ENCODE measurements at regions not wholly inside any gene's neighbourhood (a gene's known extent, or its start where the extent isn't known, plus 50 kb on each side); places are given as distances from the start of the nearest gene placed in this dataset.

DNA sequence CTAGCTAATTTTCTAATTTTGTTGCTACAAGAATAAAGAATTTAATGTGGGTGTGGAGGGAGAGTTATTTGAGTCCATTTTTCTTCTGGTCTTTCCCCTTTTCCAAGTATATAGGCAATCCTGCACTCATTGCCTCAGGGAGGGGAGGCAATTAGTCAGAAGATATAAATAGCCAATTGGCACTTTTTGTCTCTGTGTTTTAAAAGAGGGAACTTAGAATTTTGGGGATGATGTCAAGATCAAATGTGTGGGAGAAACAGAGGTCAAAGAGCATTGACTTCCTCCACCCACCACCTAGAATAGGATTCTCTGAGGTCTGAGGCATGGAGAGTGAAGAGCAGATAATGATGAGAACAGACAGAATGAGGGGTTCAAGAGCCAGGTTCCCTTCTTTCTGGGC is 120.3 kb upstream of the ZC3H12C start:
- Histone ChIP-seq H3K9me3 (no peaks in the 10 kb centered on the region), H2AFZ (ENCODE audit: low read depth) (peak overlapping the region; percentile 56), H4K20me1 (ENCODE audit: insufficient read depth) (no peaks in the 10 kb centered on the region), H3K79me2 (ENCODE audit: insufficient read depth) (no peaks in the 10 kb centered on the region), H3K36me3 (replicated peaks in 1 of 2; ENCODE audit: control insufficient read depth in 1 of 2, insufficient read depth in 2 of 2, low read length in 1 of 2) (no peaks in the 10 kb centered on the region), H3K4me1 (ENCODE audit: control insufficient read depth in 1 of 2, insufficient read depth in 2 of 2, low read depth in 1 of 2, low read length in 1 of 2) (peaks cover 0 to 29% of the 10 kb centered on the region in 2 experiments; a peak in 1 of 4 replicates), H3K9me2 (no peaks in the 10 kb centered on the region), H3K4me2 (no peak overlapping the region), H3K27ac (ENCODE audit: low read depth in 2 of 2, low read length in 1 of 2) (no peak overlapping the region), H3F3A (replicated peaks; ENCODE audit: insufficient read depth) (no peaks in the 10 kb centered on the region), H3K9ac (no peak overlapping the region), H3K4me3 (ENCODE audit: low read depth in 2 of 2, low read length in 1 of 2) (no peak overlapping the region), H3K27me3 (ENCODE audit: insufficient read depth) (no peaks in the 10 kb centered on the region)
- DNase-seq: no peak
- POLR2A ChIA-PET: interaction anchor here (0.6 kb wide), 1 partner anchor 89 kb away, joined by 3 read pairs; no protein-coding TSS in a partner anchor
- CTCF ChIA-PET: no interaction called here
- TF ChIP-seq USF2 (IDR thresholded peaks at IDR 0.05; ENCODE audit: borderline replicate concordance, low read depth, low read length) (no peak), EZH2phosphoT487 (IDR thresholded peaks at IDR 0.05; ENCODE audit: borderline replicate concordance, low read depth) (no peak), MEF2A (IDR thresholded peaks at IDR 0.05; ENCODE audit: borderline replicate concordance, low read depth) (no peak), JUND (IDR thresholded peaks at IDR 0.05) (no peak), FOSL2 (IDR thresholded peaks at IDR 0.05; ENCODE audit: borderline replicate concordance, low read depth) (no peak), GABPA (IDR thresholded peaks at IDR 0.05; ENCODE audit: low read depth) (no peak), PBX3 (IDR thresholded peaks at IDR 0.05) (no peak), TAF1 (IDR thresholded peaks at IDR 0.05; ENCODE audit: borderline replicate concordance, low read depth, low read length) (no peak), YY1 (IDR thresholded peaks at IDR 0.05; ENCODE audit: low read depth) (no peak), FOXM1 (IDR thresholded peaks at IDR 0.05; ENCODE audit: low read depth) (no peak), NRF1 (IDR thresholded peaks at IDR 0.05; ENCODE audit: low read depth, low read length) (no peak), TEAD4 (IDR thresholded peaks at IDR 0.05; ENCODE audit: borderline replicate concordance, insufficient read depth) (no peak), GATA2 (CRISPR knock-in tag; IDR thresholded peaks at IDR 0.05) (no peak), RAD21 (IDR thresholded peaks at IDR 0.05; ENCODE audit: low read length) (no peak), CHD2 (IDR thresholded peaks at IDR 0.05; ENCODE audit: low read length, partially characterized antibody) (no peak), NFIC (IDR thresholded peaks at IDR 0.05; ENCODE audit: borderline replicate concordance) (no peak), RXRA (IDR thresholded peaks at IDR 0.05; ENCODE audit: borderline replicate concordance, low read depth) (no peak), ELF1 (IDR thresholded peaks at IDR 0.05) (no peak)
- TF ChIP-seq, protein P1, sequence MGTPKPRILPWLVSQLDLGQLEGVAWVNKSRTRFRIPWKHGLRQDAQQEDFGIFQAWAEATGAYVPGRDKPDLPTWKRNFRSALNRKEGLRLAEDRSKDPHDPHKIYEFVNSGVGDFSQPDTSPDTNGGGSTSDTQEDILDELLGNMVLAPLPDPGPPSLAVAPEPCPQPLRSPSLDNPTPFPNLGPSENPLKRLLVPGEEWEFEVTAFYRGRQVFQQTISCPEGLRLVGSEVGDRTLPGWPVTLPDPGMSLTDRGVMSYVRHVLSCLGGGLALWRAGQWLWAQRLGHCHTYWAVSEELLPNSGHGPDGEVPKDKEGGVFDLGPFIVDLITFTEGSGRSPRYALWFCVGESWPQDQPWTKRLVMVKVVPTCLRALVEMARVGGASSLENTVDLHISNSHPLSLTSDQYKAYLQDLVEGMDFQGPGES (IDR thresholded peaks at IDR 0.05; ENCODE audit: low read depth, low read length): no peak
- TF ChIP-seq, protein P2, sequence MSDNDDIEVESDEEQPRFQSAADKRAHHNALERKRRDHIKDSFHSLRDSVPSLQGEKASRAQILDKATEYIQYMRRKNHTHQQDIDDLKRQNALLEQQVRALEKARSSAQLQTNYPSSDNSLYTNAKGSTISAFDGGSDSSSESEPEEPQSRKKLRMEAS (IDR thresholded peaks at IDR 0.05; ENCODE audit: low read depth): no peak

Data from SK-N-SH (cell line).